ENCODE measurements at regions not wholly inside any gene's neighbourhood (a gene's known extent, or its start where the extent isn't known, plus 50 kb on each side); places are given as distances from the start of the nearest gene placed in this dataset.

DNA sequence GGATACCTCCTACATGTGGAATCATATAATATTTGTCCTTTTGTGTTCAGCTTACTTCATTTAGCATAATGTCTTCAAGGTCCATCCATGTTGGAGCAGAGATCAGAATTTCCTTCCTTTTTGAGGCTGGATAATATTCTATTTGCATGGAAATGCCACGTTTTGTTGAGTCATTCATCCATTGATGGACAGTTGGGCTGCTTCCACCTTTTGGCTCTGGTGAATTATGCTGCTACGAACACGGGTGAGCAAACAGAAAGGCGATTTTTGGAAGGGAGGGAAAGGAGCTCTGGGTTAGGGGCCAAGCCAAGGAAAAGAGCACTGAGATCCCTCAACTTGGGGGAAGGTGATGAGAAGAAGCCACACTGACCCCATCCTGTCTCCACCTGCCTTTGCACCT lies 260.5 kb downstream of the TNS1 start:
- no peak for TF ChIP-seq POLR2AphosphoS5 (IDR thresholded peaks at IDR 0.05)
- TF ChIP-seq POLR2A (IDR thresholded peaks at IDR 0.05) = no peak
- no peak for TF ChIP-seq EP300 (IDR thresholded peaks at IDR 0.05)
- TF ChIP-seq, protein P1, sequence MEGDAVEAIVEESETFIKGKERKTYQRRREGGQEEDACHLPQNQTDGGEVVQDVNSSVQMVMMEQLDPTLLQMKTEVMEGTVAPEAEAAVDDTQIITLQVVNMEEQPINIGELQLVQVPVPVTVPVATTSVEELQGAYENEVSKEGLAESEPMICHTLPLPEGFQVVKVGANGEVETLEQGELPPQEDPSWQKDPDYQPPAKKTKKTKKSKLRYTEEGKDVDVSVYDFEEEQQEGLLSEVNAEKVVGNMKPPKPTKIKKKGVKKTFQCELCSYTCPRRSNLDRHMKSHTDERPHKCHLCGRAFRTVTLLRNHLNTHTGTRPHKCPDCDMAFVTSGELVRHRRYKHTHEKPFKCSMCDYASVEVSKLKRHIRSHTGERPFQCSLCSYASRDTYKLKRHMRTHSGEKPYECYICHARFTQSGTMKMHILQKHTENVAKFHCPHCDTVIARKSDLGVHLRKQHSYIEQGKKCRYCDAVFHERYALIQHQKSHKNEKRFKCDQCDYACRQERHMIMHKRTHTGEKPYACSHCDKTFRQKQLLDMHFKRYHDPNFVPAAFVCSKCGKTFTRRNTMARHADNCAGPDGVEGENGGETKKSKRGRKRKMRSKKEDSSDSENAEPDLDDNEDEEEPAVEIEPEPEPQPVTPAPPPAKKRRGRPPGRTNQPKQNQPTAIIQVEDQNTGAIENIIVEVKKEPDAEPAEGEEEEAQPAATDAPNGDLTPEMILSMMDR (IDR thresholded peaks at IDR 0.05) = no peak
- no peaks in the 10 kb centered on the region for H3K27me3 ChIP-seq
- peaks cover 0 to 2% (median 0%) of the 10 kb centered on the region in 4 donors for H3K36me3 ChIP-seq
- H3K4me1 ChIP-seq = peaks cover 0 to 1% (median 0%) of the 10 kb centered on the region in 4 donors
- H3K9me3 ChIP-seq = no peaks in the 10 kb centered on the region
- ATAC-seq (ENCODE audit: low FRiP score in 2 of 2) = no peak
- H3K27ac ChIP-seq = no peak overlapping the region
- no peak for DNase-seq
- no peak overlapping the region for H3K4me3 ChIP-seq
- 88 to 95% methylated on average over 4 of the region's 4 CpGs for WGBS, 2 donors

DNA sequence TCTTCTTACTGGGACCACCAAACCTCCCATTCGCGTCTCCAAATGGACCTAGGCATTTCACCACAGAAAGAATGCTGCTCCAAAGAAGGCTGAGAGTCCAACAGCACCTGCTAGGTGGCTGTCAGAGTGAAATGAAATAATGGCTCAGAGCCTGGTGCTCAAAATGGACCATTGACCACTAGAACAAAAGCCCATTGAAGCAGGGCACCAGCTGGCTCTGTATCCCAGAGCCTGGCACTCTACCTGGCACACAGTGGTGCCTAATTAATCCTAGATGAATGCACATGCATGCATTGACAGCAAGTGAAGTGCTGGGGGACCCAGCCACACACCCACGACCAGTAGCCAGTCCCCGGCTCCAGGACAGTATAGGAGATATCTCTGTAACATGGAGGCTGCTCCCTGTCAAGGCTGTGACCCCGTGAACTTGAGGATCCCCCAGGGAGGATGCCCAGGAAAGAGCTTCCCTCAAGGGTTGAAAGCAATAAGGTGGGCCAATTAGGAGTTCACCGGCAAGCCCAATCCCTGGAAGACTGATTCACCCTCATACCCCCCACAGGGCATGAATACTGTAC lies 261.3 kb downstream of the TNS1 start:
- Histone ChIP-seq H3K36me3 (peaks cover 0 to 2% (median 0%) of the 10 kb centered on the region in 4 donors), H3K27ac (no peak overlapping the region), H3K27me3 (no peaks in the 10 kb centered on the region), H3K9me3 (no peaks in the 10 kb centered on the region), H3K4me1 (peaks cover 0 to 9% (median under 1%) of the 10 kb centered on the region in 4 donors), H3K4me3 (no peak overlapping the region)
- ATAC-seq (ENCODE audit: low FRiP score in 2 of 2) (no peak), DNase-seq (no peak)
- no peak for TF ChIP-seq POLR2A (IDR thresholded peaks at IDR 0.05)
- TF ChIP-seq EP300 (IDR thresholded peaks at IDR 0.05) = no peak
- TF ChIP-seq, protein P1 (IDR thresholded peaks at IDR 0.05) = no peak
- TF ChIP-seq POLR2AphosphoS5 (IDR thresholded peaks at IDR 0.05) = no peak
- 92 to 100% methylated on average over 3 to 6 of the region's 6 CpGs for WGBS, 2 donors

DNA sequence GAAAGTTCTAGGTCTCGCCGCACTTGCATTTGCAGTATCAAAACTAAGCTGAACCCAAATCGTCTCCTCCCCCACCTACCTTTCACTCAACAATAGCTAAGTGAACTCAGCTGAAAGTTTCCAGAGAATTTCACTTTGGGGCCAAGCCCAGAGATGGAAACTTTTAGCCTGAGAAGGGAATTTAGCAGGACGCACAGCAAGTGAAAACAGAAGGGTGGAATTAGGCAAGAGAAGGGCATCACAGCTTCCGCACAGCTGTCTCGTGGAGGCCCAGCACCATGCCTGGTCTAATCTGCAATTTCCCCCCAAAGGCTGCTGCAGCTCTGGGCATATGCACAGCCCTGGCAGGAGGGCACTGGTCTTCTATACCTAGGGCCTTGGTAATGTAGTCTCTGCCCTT lies 262.0 kb downstream of the TNS1 start:
- no peaks in the 10 kb centered on the region for H3K27me3 ChIP-seq
- DNase-seq (no peak), ATAC-seq (ENCODE audit: low FRiP score in 2 of 2) (no peak)
- H3K4me1 ChIP-seq = peaks cover 0 to 9% (median 4%) of the 10 kb centered on the region in 4 donors
- H3K4me3 ChIP-seq = no peak overlapping the region
- TF ChIP-seq, protein P1 (IDR thresholded peaks at IDR 0.05) = no peak
- TF ChIP-seq EP300 (IDR thresholded peaks at IDR 0.05) (no peak), POLR2AphosphoS5 (IDR thresholded peaks at IDR 0.05) (no peak), POLR2A (IDR thresholded peaks at IDR 0.05) (no peak)
- no peaks in the 10 kb centered on the region for H3K9me3 ChIP-seq
- H3K27ac ChIP-seq = no peak overlapping the region
- 79 to 81% methylated on average over 6 of the region's 6 CpGs for WGBS, 2 donors
- peaks cover 0 to 2% (median 0%) of the 10 kb centered on the region in 4 donors for H3K36me3 ChIP-seq

DNA sequence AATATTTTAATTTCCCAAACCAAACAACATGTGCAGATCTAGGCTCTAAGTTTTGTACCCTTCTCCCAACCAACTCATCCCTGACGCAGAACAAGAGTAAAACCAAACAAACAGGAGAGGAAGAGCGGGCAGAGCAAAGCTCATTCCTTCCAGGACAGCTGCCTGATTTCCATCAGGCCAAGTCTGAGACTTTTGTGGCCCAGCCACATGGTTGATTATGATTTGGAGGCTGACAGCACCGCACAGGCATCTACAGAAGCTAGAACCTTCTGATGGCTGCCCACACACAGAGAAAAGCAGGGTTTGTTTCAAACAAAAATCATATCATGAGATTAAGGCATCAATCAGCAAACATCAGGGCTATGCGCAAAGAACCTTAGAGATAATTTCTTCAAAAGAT lies 262.6 kb downstream of the TNS1 start:
- WGBS, 2 donors = 90% methylated on average over 4 of the region's 4 CpGs
- DNase-seq (no peak), ATAC-seq (ENCODE audit: low FRiP score in 2 of 2) (no peak)
- no peak overlapping the region for H3K27ac ChIP-seq
- H3K4me3 ChIP-seq = no peak overlapping the region
- TF ChIP-seq EP300 (IDR thresholded peaks at IDR 0.05) (no peak), POLR2AphosphoS5 (IDR thresholded peaks at IDR 0.05) (no peak)
- TF ChIP-seq, protein P1 (IDR thresholded peaks at IDR 0.05) = no peak
- H3K27me3 ChIP-seq = no peaks in the 10 kb centered on the region
- no peaks in the 10 kb centered on the region for H3K9me3 ChIP-seq
- H3K4me1 ChIP-seq = peaks cover 0 to 9% (median 4%) of the 10 kb centered on the region in 4 donors
- peaks cover 0 to 2% (median 0%) of the 10 kb centered on the region in 4 donors for H3K36me3 ChIP-seq

DNA sequence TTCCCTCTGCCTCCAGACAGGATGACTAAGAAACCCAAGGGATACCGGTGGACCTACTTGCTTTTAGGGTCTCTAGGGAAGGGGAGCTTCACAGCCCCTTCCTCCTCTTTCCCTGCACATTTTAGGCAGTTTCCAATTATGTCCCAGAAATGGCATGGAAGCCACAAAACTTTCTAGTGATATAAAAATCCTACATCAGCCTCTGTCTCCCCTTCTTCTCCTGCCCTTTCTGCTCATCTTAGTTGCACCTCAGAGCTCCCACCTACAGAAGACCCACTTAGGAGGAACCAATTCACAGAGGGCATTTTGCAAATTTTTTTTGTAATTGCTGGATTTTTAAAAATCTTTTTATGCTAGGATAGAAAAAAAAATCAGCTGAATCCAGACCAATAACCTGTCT lies 263.1 kb downstream of the TNS1 start:
- no peaks in the 10 kb centered on the region for H3K27me3 ChIP-seq
- TF ChIP-seq POLR2AphosphoS5 (IDR thresholded peaks at IDR 0.05) (no peak), POLR2A (IDR thresholded peaks at IDR 0.05) (no peak), EP300 (IDR thresholded peaks at IDR 0.05) (no peak)
- TF ChIP-seq, protein P1 (IDR thresholded peaks at IDR 0.05) = no peak
- no peak overlapping the region for H3K27ac ChIP-seq
- H3K4me1 ChIP-seq = peaks cover 0 to 9% (median 4%) of the 10 kb centered on the region in 4 donors
- no peaks in the 10 kb centered on the region for H3K9me3 ChIP-seq
- H3K36me3 ChIP-seq = peaks cover 0 to 2% (median 0%) of the 10 kb centered on the region in 4 donors
- WGBS, 2 donors = 96 to 100% methylated on average over 1 of the region's 1 CpG
- no peak overlapping the region for H3K4me3 ChIP-seq
- no peak for DNase-seq
- ATAC-seq (ENCODE audit: low FRiP score in 2 of 2) = no peak
